ENCODE measurements at regions not wholly inside any gene's neighbourhood (a gene's known extent, or its start where the extent isn't known, plus 50 kb on each side); places are given as distances from the start of the nearest gene placed in this dataset.

- Histone ChIP-seq H3K4me1 (no peaks in the 10 kb centered on the region), H3K27me3 (no peaks in the 10 kb centered on the region), H3K4me3 (no peak overlapping the region), H3K27ac (no peak overlapping the region), H3K36me3 (no peaks in the 10 kb centered on the region), H3K9me3 (no peaks in the 10 kb centered on the region)
- 37% methylated on average over 3 of the region's 3 CpGs for WGBS
- TF ChIP-seq EP300 (IDR thresholded peaks at IDR 0.05): no peak
- no peak for TF ChIP-seq POLR2A (IDR thresholded peaks at IDR 0.05)
- no peak for TF ChIP-seq CTCF (IDR thresholded peaks at IDR 0.05)
- TF ChIP-seq POLR2AphosphoS5 (IDR thresholded peaks at IDR 0.05): no peak
- DNase-seq (ENCODE audit: low spot score in 2 of 2): no peak
These were observed 247.4 kb upstream of the SATB1 start for GRCh38 chr3:18672561-18672960.

GRCh38 chr3:18670759-18671158 is 245.6 kb upstream of the SATB1 start:
- WGBS: 87% methylated on average over 4 of the region's 4 CpGs
- H3K36me3 ChIP-seq: no peaks in the 10 kb centered on the region
- H3K9me3 ChIP-seq: no peaks in the 10 kb centered on the region
- H3K27ac ChIP-seq: no peak overlapping the region
- H3K4me3 ChIP-seq: no peak overlapping the region
- no peak for DNase-seq (ENCODE audit: low spot score in 2 of 2)
- peaks cover 5% of the 10 kb centered on the region for H3K4me1 ChIP-seq
- H3K27me3 ChIP-seq: no peaks in the 10 kb centered on the region
- no peak for TF ChIP-seq POLR2A (IDR thresholded peaks at IDR 0.05)
- no peak for TF ChIP-seq POLR2AphosphoS5 (IDR thresholded peaks at IDR 0.05)
- no peak for TF ChIP-seq EP300 (IDR thresholded peaks at IDR 0.05)
- TF ChIP-seq CTCF (IDR thresholded peaks at IDR 0.05): no peak

GRCh38 chr3:18669374-18669773 is 244.2 kb upstream of the SATB1 start:
- 47% methylated on average over 1 of the region's 1 CpG for WGBS
- no peak for DNase-seq (ENCODE audit: low spot score in 2 of 2)
- TF ChIP-seq EP300 (IDR thresholded peaks at IDR 0.05) (no peak), POLR2AphosphoS5 (IDR thresholded peaks at IDR 0.05) (no peak), CTCF (IDR thresholded peaks at IDR 0.05) (no peak), POLR2A (IDR thresholded peaks at IDR 0.05) (no peak)

GRCh38 chr3:18667552-18667951 is 242.4 kb upstream of the SATB1 start:
- no peak overlapping the region for H3K4me3 ChIP-seq
- no peak for DNase-seq (ENCODE audit: low spot score in 2 of 2)
- 76% methylated on average over 4 of the region's 4 CpGs for WGBS
- no peak overlapping the region for H3K27ac ChIP-seq
- H3K27me3 ChIP-seq: no peaks in the 10 kb centered on the region
- no peaks in the 10 kb centered on the region for H3K9me3 ChIP-seq
- no peaks in the 10 kb centered on the region for H3K36me3 ChIP-seq
- peaks cover 5% of the 10 kb centered on the region for H3K4me1 ChIP-seq
- no peak for TF ChIP-seq POLR2A (IDR thresholded peaks at IDR 0.05)
- TF ChIP-seq POLR2AphosphoS5 (IDR thresholded peaks at IDR 0.05): no peak
- no peak for TF ChIP-seq CTCF (IDR thresholded peaks at IDR 0.05)
- no peak for TF ChIP-seq EP300 (IDR thresholded peaks at IDR 0.05)

More at GRCh38 chr3:18669374-18669773, 244.2 kb upstream of the SATB1 start:
- Histone ChIP-seq H3K4me1 (peaks cover 5% of the 10 kb centered on the region), H3K27me3 (no peaks in the 10 kb centered on the region), H3K9me3 (no peaks in the 10 kb centered on the region), H3K4me3 (no peak overlapping the region), H3K36me3 (no peaks in the 10 kb centered on the region), H3K27ac (no peak overlapping the region)

GRCh38 chr3:18666655-18667054 is 241.5 kb upstream of the SATB1 start:
- Histone ChIP-seq H3K36me3 (no peaks in the 10 kb centered on the region), H3K4me1 (peaks cover 5% of the 10 kb centered on the region), H3K9me3 (no peaks in the 10 kb centered on the region), H3K27ac (no peak overlapping the region), H3K4me3 (no peak overlapping the region), H3K27me3 (no peaks in the 10 kb centered on the region)
- no peak for DNase-seq (ENCODE audit: low spot score in 2 of 2)
- WGBS: 47% methylated on average over 2 of the region's 2 CpGs
- TF ChIP-seq EP300 (IDR thresholded peaks at IDR 0.05) (no peak), CTCF (IDR thresholded peaks at IDR 0.05) (no peak), POLR2AphosphoS5 (IDR thresholded peaks at IDR 0.05) (no peak), POLR2A (IDR thresholded peaks at IDR 0.05) (no peak)

Data from suprapubic skin (tissue), 4 donors.